H9 (cell line): ENCODE measurements at regions not wholly inside any gene's neighbourhood (a gene's known extent, or its start where the extent isn't known, plus 50 kb on each side); places are given as distances from the start of the nearest gene placed in this dataset.

Experiments used
- DNase-seq: peaks from one replicate; pipeline ENCODE4 v3.0.0-alpha.2; 2017
- H2AFZ ChIP-seq: one replicate; pipeline ENCODE4 v1.6.1; 2013; ENCODE audit warnings: mild to moderate bottlenecking, low read length, control low read depth, moderate library complexity
- H2AK5ac ChIP-seq: 2 replicates; pipeline ENCODE4 v1.6.1; 2013; ENCODE audit warnings: low read length, control low read depth, mixed read lengths; ENCODE audit not compliant: insufficient read length
- H2BK120ac ChIP-seq: one replicate; pipeline ENCODE4 v1.6.1; 2013; ENCODE audit warnings: low read depth, mild to moderate bottlenecking, low read length, control low read depth, inconsistent platforms; ENCODE audit not compliant: poor library complexity, severe bottlenecking
- H2BK12ac ChIP-seq: 2 replicates; pipeline ENCODE4 v1.6.1; 2013; ENCODE audit warnings: low read length, control low read depth, mixed read lengths, low read depth; ENCODE audit not compliant: insufficient read length
- H2BK15ac ChIP-seq: 2 replicates; pipeline ENCODE4 v1.6.1; 2013; ENCODE audit warnings: low read depth, low read length, control low read depth
- H2BK20ac ChIP-seq: one replicate; pipeline ENCODE4 v1.6.1; 2013; ENCODE audit warnings: low read depth, mild to moderate bottlenecking, low read length, control low read depth, inconsistent platforms; ENCODE audit not compliant: poor library complexity, severe bottlenecking
- H2BK5ac ChIP-seq: 2 replicates; pipeline ENCODE4 v1.6.1; 2013; ENCODE audit warnings: low read length, control low read depth, mixed read lengths; ENCODE audit not compliant: insufficient read length
- H3K14ac ChIP-seq: 2 replicates; pipeline ENCODE4 v1.6.1; 2013; ENCODE audit warnings: low read length, control low read depth; ENCODE audit not compliant: insufficient read depth
- H3K18ac ChIP-seq: 2 replicates; pipeline ENCODE4 v1.6.1; 2013; ENCODE audit warnings: low read depth, mild to moderate bottlenecking, mixed read lengths, low read length, control low read depth; ENCODE audit not compliant: insufficient read length
- H3K23ac ChIP-seq: 2 replicates; pipeline ENCODE4 v1.6.1; 2013; ENCODE audit warnings: low read length, control low read depth, mixed read lengths, low read depth; ENCODE audit not compliant: insufficient read length
- H3K23me2 ChIP-seq: 2 replicates; pipeline ENCODE4 v1.6.1; 2013; ENCODE audit warnings: low read depth, mild to moderate bottlenecking, mixed read lengths, low read length, control low read depth; ENCODE audit not compliant: insufficient read length, poor library complexity, severe bottlenecking
- H3K27ac ChIP-seq: 2 replicates; pipeline ENCODE4 v1.5.1; 2013; ENCODE audit warnings: low read length, control low read depth, mixed read lengths, low read depth; ENCODE audit not compliant: insufficient read length
- H3K27me3 ChIP-seq: 2 replicates; pipeline ENCODE4 v1.6.1; 2013; ENCODE audit warnings: low read length, control low read depth, inconsistent platforms; ENCODE audit not compliant: insufficient read depth
- H3K4ac ChIP-seq: 2 replicates; pipeline ENCODE4 v1.6.1; 2013; ENCODE audit warnings: low read depth, mild to moderate bottlenecking, control low read depth, inconsistent platforms, low read length, moderate library complexity
- H3K4me1 ChIP-seq: 2 replicates; pipeline ENCODE4 v1.6.1; 2013; ENCODE audit warnings: low read length, control low read depth, inconsistent platforms; ENCODE audit not compliant: insufficient read depth
- H3K4me2 ChIP-seq: 2 replicates; pipeline ENCODE4 v1.6.1; 2013; ENCODE audit warnings: low read length, control low read depth, mixed read lengths; ENCODE audit not compliant: insufficient read length, insufficient read depth
- H3K56ac ChIP-seq: 2 replicates; pipeline ENCODE4 v1.6.1; 2013; ENCODE audit warnings: low read depth, mild to moderate bottlenecking, mixed read lengths, low read length, control low read depth; ENCODE audit not compliant: insufficient read length
- H3K79me1 ChIP-seq: 2 replicates; pipeline ENCODE4 v1.6.1; 2013; ENCODE audit warnings: low read depth, mild to moderate bottlenecking, moderate library complexity, low read length, control low read depth, inconsistent platforms; ENCODE audit not compliant: insufficient read depth, poor library complexity, severe bottlenecking
- H3K79me2 ChIP-seq: 2 replicates; pipeline ENCODE4 v1.6.1; 2013; ENCODE audit warnings: low read length, control low read depth, inconsistent platforms; ENCODE audit not compliant: insufficient read depth
- H3K9ac ChIP-seq: 2 replicates; pipeline ENCODE4 v1.6.1; 2013; ENCODE audit warnings: low read length, control low read depth, mixed read lengths; ENCODE audit not compliant: insufficient read length; ENCODE audit errors: extremely low read depth
- H3K9me3 ChIP-seq: one replicate; pipeline ENCODE4 v1.6.1; 2013; ENCODE audit warnings: low read depth, low read length, inconsistent platforms; ENCODE audit not compliant: control insufficient read depth
- H3T11ph ChIP-seq: one replicate; pipeline ENCODE4 v1.6.1; 2013; ENCODE audit warnings: mild to moderate bottlenecking, low read length, control low read depth, inconsistent platforms
- H4K20me1 ChIP-seq: one replicate; pipeline ENCODE4 v1.6.1; 2013; ENCODE audit not compliant: control insufficient read depth, insufficient read length, insufficient read depth
- H4K5ac ChIP-seq: 2 replicates; pipeline ENCODE4 v1.6.1; 2013; ENCODE audit warnings: low read depth, mild to moderate bottlenecking, mixed read lengths, low read length, control low read depth; ENCODE audit not compliant: insufficient read length
- H4K8ac ChIP-seq: replicated peaks from 2 replicates; pipeline ENCODE4 v1.6.1; 2013; ENCODE audit warnings: low read length, control low read depth, mixed read lengths, low read depth; ENCODE audit not compliant: insufficient read length
- H4K91ac ChIP-seq: 2 replicates; pipeline ENCODE4 v1.6.1; 2013; ENCODE audit warnings: low read depth, mild to moderate bottlenecking, moderate library complexity, mixed read lengths, low read length, control low read depth; ENCODE audit not compliant: insufficient read length
- H3K27ac Mint-ChIP-seq, 3 experiments: 2 replicates in 2 of 3; 3 replicates in 1 of 3; pipeline ENCODE4 v1.8.0; 2020 to 2021; ENCODE audit warnings: mixed read lengths in 3 of 3, mild to moderate bottlenecking in 1 of 3, moderate library complexity in 1 of 3
- H3K27me3 Mint-ChIP-seq: 2 replicates; pipeline ENCODE4 v1.8.0; 2021; ENCODE audit warnings: low read depth, mild to moderate bottlenecking, moderate library complexity, mixed read lengths
- H3K36me3 Mint-ChIP-seq, 3 experiments: 2 replicates in 2 of 3; 3 replicates in 1 of 3; pipeline ENCODE4 v1.8.0; 2020 to 2021; ENCODE audit warnings: low read depth in 3 of 3, mixed read lengths in 3 of 3; ENCODE audit not compliant: insufficient read depth in 1 of 3
- H3K4me1 Mint-ChIP-seq, 2 experiments: 2 replicates each; pipeline ENCODE4 v1.8.0; 2020; ENCODE audit warnings: mixed read lengths in 2 of 2
- H3K4me3 Mint-ChIP-seq, 2 experiments: 2 replicates in 1 of 2; 3 replicates in 1 of 2; pipeline ENCODE4 v1.8.0; 2020 to 2021; ENCODE audit warnings: mild to moderate bottlenecking in 2 of 2, mixed read lengths in 2 of 2, moderate library complexity in 1 of 2
- H3K9me3 Mint-ChIP-seq, 2 experiments: 2 replicates in 1 of 2; 3 replicates in 1 of 2; pipeline ENCODE4 v1.8.0; 2020; ENCODE audit warnings: mild to moderate bottlenecking in 2 of 2, mixed read lengths in 2 of 2, moderate library complexity in 1 of 2
- CTCF ChIP-seq: fragments of 200-600 bp; sonication (generic); conservative IDR thresholded peaks from 3 replicates; pipeline ENCODE4 v1.8.0; 2021; ENCODE audit warnings: antibody characterized with exemption, mild to moderate bottlenecking
- WGBS: extraction: QIAGEN DNeasy Blood & Tissue Kit; methylation state at CpG from one replicate; pipeline ENCODE4 v1.1.7; 2013; ENCODE audit warnings: missing lambda C conversion rate, low lambda C conversion rate, mixed read lengths; ENCODE audit not compliant: insufficient read length; ENCODE audit errors: extremely low coverage; 5-methylcytosine and 5-hydroxymethylcytosine counted together

- Histone ChIP-seq H2BK5ac (no peak overlapping the region), H3K56ac (no peak overlapping the region), H3K4me2 (no peak overlapping the region), H2AK5ac (no peak overlapping the region), H3K79me1 (no peaks in the 10 kb centered on the region), H3K18ac (no peak overlapping the region), H3K9me3 (no peaks in the 10 kb centered on the region), H4K5ac (no peak overlapping the region), H3K27ac (no peak overlapping the region), H2BK120ac (no peak overlapping the region), H3K9ac (no peak overlapping the region), H3K14ac (no peak overlapping the region), H3T11ph (no peak overlapping the region), H3K4ac (no peak overlapping the region), H3K27me3 (no peaks in the 10 kb centered on the region), H3K23me2 (no peaks in the 10 kb centered on the region), H4K8ac (no peak overlapping the region), H2BK20ac (no peak overlapping the region), H2AFZ (no peak overlapping the region), H3K79me2 (no peaks in the 10 kb centered on the region), H2BK12ac (no peak overlapping the region), H2BK15ac (no peak overlapping the region), H4K91ac (no peak overlapping the region), H4K20me1 (no peaks in the 10 kb centered on the region), H3K23ac (no peak overlapping the region), H3K4me1 (no peaks in the 10 kb centered on the region)
- no peak for TF ChIP-seq CTCF
- WGBS = no CpG with 5 or more reads among the region's 14 CpGs
- Mint-ChIP-seq H3K4me1 (peaks cover 0 to 4% of the 10 kb centered on the region in 2 experiments; a peak in 3 of 4 replicates), H3K27ac (no peak overlapping the region), H3K9me3 (no peaks in the 10 kb centered on the region; a peak in 1 of 5 replicates), H3K36me3 (peaks cover 0 to 2% (median 0%) of the 10 kb centered on the region in 3 experiments; a peak in 1 of 7 replicates), H3K27me3 (no peaks in the 10 kb centered on the region), H3K4me3 (no peak overlapping the region)
- DNase-seq = no peak
Observed at GRCh38 chr18:77984178-77984577, 734.5 kb downstream of the GALR1 start.
